Stimulated activated CD4-positive, alpha-beta T cell treated with anti-CD3 and anti-CD28 coated beads, Interleukin-15, amount 100 ng/mL, for 24 hours (primary cell): ENCODE measurements at regions not wholly inside any gene's neighbourhood (a gene's known extent, or its start where the extent isn't known, plus 50 kb on each side); places are given as distances from the start of the nearest gene placed in this dataset.
"Not testable (repeated sequence)": the region's sequence is repeated elsewhere in the genome, so short reads cannot be mapped to it uniquely, and the experiment has no call there.

ENCODE experiments used
- DNase-seq: peaks from one replicate; pipeline ENCODE4 v3.0.0-alpha.2; 2020

- no peak for DNase-seq
Measured at GRCh38 chr12:58325561-58325960, 384.2 kb downstream of the ATP23 start.

GRCh38 chr12:58326534-58326933 lies 385.2 kb downstream of the ATP23 start:
- DNase-seq: no peak

- not testable (repeated sequence) for DNase-seq
Measured at GRCh38 chr12:58336581-58337242, 395.3 kb downstream of the ATP23 start.

GRCh38 chr12:58337539-58337938 lies 396.2 kb downstream of the ATP23 start:
- not testable (repeated sequence) for DNase-seq

GRCh38 chr12:58341791-58342190 lies 400.4 kb downstream of the ATP23 start:
- DNase-seq: no peak

- DNase-seq: no peak
Measured at GRCh38 chr12:58342736-58343135, 401.4 kb downstream of the ATP23 start.

- no peak for DNase-seq
Measured at GRCh38 chr12:58346032-58346632, 404.8 kb downstream of the ATP23 start.

- no peak for DNase-seq
Measured at GRCh38 chr12:58347188-58347587, 405.8 kb downstream of the ATP23 start.

- DNase-seq: no peak
Measured at GRCh38 chr12:58347691-58348090, 406.3 kb downstream of the ATP23 start.

- no peak for DNase-seq
Measured at GRCh38 chr12:58349161-58349560, 407.8 kb downstream of the ATP23 start.

GRCh38 chr12:58356794-58357193 lies 415.4 kb downstream of the ATP23 start:
- no peak for DNase-seq

- DNase-seq: no peak
Measured at GRCh38 chr12:58357511-58357910, 416.1 kb downstream of the ATP23 start.

GRCh38 chr12:58358369-58358768 lies 417.0 kb downstream of the ATP23 start:
- DNase-seq: no peak

GRCh38 chr12:58359084-58359483 lies 417.7 kb downstream of the ATP23 start:
- no peak for DNase-seq

GRCh38 chr12:58361056-58361455 lies 419.7 kb downstream of the ATP23 start:
- DNase-seq: no peak

- DNase-seq: no peak
Measured at GRCh38 chr12:58363971-58364370, 422.6 kb downstream of the ATP23 start.

GRCh38 chr12:58364389-58365086 lies 423.2 kb downstream of the ATP23 start:
- no peak for DNase-seq

GRCh38 chr12:58365087-58365390 lies 423.7 kb downstream of the ATP23 start:
- DNase-seq: no peak

- no peak for DNase-seq
Measured at GRCh38 chr12:58367041-58367440, 425.7 kb downstream of the ATP23 start.

- no peak for DNase-seq
Measured at GRCh38 chr12:58368001-58368400, 426.6 kb downstream of the ATP23 start.

- no peak for DNase-seq
Measured at GRCh38 chr12:58369576-58369975, 428.2 kb downstream of the ATP23 start.

- DNase-seq: no peak
Measured at GRCh38 chr12:58372298-58372697, 430.9 kb downstream of the ATP23 start.

GRCh38 chr12:58378028-58378427 lies 436.7 kb downstream of the ATP23 start:
- no peak for DNase-seq

- no peak for DNase-seq
Measured at GRCh38 chr12:58381546-58381945, 440.2 kb downstream of the ATP23 start.

- DNase-seq: no peak
Measured at GRCh38 chr12:58384196-58384595, 442.8 kb downstream of the ATP23 start.
